ENCODE measurements at regions not wholly inside any gene's neighbourhood (a gene's known extent, or its start where the extent isn't known, plus 50 kb on each side); places are given as distances from the start of the nearest gene placed in this dataset.

DNA sequence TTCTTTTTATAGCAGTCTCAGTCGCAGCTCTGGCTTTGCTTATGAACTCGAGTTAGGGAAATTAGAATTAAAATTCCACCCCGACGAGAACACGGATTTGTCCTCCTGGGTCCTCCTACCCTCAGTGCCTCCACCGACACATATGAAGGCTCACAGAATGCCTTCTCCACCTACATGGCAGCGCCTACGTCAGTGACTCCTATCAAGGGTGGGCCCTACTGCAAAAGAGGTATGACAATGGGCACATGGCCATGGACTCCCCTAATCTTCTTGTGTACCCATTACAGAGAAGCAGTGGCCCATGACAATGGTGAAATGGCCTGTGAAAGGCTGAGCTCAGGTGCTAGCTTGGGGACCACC lies 173.0 kb upstream of the TLE3 start:
- CTCF ChIA-PET, result interaction anchor here (0.7 to 3.2 kb wide), 8 partner anchors 10 to 197 kb away, joined by 3 to 12 read pairs (median 3); no protein-coding TSS in a partner anchor
- no peak for DNase-seq (ENCODE audit: extremely low spot score)
- POLR2A ChIA-PET, result interaction anchor here (0.6 kb wide), 2 partner anchors 10 to 16 kb away, joined by 3 to 4 read pairs; no protein-coding TSS in a partner anchor
- TF ChIP-seq, protein P1, sequence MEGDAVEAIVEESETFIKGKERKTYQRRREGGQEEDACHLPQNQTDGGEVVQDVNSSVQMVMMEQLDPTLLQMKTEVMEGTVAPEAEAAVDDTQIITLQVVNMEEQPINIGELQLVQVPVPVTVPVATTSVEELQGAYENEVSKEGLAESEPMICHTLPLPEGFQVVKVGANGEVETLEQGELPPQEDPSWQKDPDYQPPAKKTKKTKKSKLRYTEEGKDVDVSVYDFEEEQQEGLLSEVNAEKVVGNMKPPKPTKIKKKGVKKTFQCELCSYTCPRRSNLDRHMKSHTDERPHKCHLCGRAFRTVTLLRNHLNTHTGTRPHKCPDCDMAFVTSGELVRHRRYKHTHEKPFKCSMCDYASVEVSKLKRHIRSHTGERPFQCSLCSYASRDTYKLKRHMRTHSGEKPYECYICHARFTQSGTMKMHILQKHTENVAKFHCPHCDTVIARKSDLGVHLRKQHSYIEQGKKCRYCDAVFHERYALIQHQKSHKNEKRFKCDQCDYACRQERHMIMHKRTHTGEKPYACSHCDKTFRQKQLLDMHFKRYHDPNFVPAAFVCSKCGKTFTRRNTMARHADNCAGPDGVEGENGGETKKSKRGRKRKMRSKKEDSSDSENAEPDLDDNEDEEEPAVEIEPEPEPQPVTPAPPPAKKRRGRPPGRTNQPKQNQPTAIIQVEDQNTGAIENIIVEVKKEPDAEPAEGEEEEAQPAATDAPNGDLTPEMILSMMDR (IDR thresholded peaks at IDR 0.05; ENCODE audit: control extremely low read depth, extremely low read depth, low read depth, missing control alignments), result no peak

- ChIA-PET POLR2A (interaction anchor here (0.6 kb wide), 2 partner anchors 11 to 16 kb away, joined by 3 to 4 read pairs; no protein-coding TSS in a partner anchor), CTCF (interaction anchor here (1.1 to 3.2 kb wide), 9 partner anchors 10 to 218 kb away, joined by 3 to 12 read pairs (median 3); no protein-coding TSS in a partner anchor)
- TF ChIP-seq, protein P1 (IDR thresholded peaks at IDR 0.05; ENCODE audit: control extremely low read depth, extremely low read depth, low read depth, missing control alignments), result no peak
- no peak for DNase-seq (ENCODE audit: extremely low spot score)
These were observed 172.5 kb upstream of the TLE3 start for GRCh38 chr15:70269991-70270751.

- TF ChIP-seq, protein P1 (IDR thresholded peaks at IDR 0.05; ENCODE audit: control extremely low read depth, extremely low read depth, low read depth, missing control alignments), result no peak
- no peak for DNase-seq (ENCODE audit: extremely low spot score)
- ChIA-PET CTCF (interaction anchor here (0.9 to 2.8 kb wide), 11 partner anchors 8 to 235 kb away, joined by 3 to 12 read pairs (median 3); no protein-coding TSS in a partner anchor), POLR2A (interaction anchor here (1.0 kb wide), 1 partner anchor 11 kb away, joined by 3 read pairs; no protein-coding TSS in a partner anchor)
These were observed 171.7 kb upstream of the TLE3 start for GRCh38 chr15:70269311-70269911.

- DNase-seq (ENCODE audit: extremely low spot score), result peak; percentile 69
- TF ChIP-seq, protein P1 (IDR thresholded peaks at IDR 0.05; ENCODE audit: control extremely low read depth, extremely low read depth, low read depth, missing control alignments), result no peak
- POLR2A ChIA-PET, result interaction anchor here (1.0 kb wide), 1 partner anchor 10 kb away, joined by 3 read pairs; no protein-coding TSS in a partner anchor
- CTCF ChIA-PET, result interaction anchor here (0.9 to 2.8 kb wide), 13 partner anchors 9 to 235 kb away, joined by 3 to 12 read pairs (median 3); no protein-coding TSS in a partner anchor
These were observed 171.1 kb upstream of the TLE3 start for GRCh38 chr15:70268698-70269251.

- no peak for DNase-seq (ENCODE audit: extremely low spot score)
- ChIA-PET POLR2A (interaction anchor here (0.6 kb wide), 1 partner anchor 18 kb away, joined by 5 read pairs; no protein-coding TSS in a partner anchor), CTCF (interaction anchor here (0.9 to 2.8 kb wide), 9 partner anchors 9 to 200 kb away, joined by 3 to 12 read pairs (median 4); no protein-coding TSS in a partner anchor)
- TF ChIP-seq, protein P1 (IDR thresholded peaks at IDR 0.05; ENCODE audit: control extremely low read depth, extremely low read depth, low read depth, missing control alignments), result no peak
These were observed 170.2 kb upstream of the TLE3 start for GRCh38 chr15:70267879-70268278.

- CTCF ChIA-PET, result interaction anchor here (1.2 to 1.5 kb wide), 4 partner anchors 11 to 21 kb away, joined by 3 to 4 read pairs (median 3); no protein-coding TSS in a partner anchor
- no peak for DNase-seq (ENCODE audit: extremely low spot score)
- TF ChIP-seq, protein P1 (IDR thresholded peaks at IDR 0.05; ENCODE audit: control extremely low read depth, extremely low read depth, low read depth, missing control alignments), result no peak
- POLR2A ChIA-PET, result no interaction called here
These were observed 169.6 kb upstream of the TLE3 start for GRCh38 chr15:70267306-70267705.

Measured in GM10248 (cell line).